ENCODE measurements at regions not wholly inside any gene's neighbourhood (a gene's known extent, or its start where the extent isn't known, plus 50 kb on each side); places are given as distances from the start of the nearest gene placed in this dataset.

DNA sequence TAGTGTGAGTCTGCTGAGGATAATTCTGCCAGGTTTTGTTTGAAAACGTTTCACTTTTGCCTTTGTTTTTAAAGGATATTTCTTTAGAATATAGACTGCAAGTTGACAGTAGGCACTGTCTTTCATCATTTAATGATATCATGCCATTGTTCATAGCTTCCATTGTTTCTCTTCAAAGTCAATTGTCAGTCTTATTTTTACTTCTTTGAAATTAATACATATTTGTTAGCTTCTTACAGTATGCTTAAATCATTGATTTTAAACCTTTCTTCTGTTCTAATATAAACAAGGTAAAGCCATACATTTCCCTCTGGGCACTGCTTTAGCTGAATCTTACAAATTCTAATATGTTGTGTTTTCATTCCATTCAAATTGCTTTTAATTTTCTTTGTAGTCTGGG lies 62.3 kb upstream of the PARVA start:
- Mint-ChIP-seq H3K9me3 (peaks cover 0 to 28% (median 8%) of the 10 kb centered on the region in 3 donors), H3K27me3 (no peaks in the 10 kb centered on the region), H3K27ac (no peak overlapping the region), H3K4me3 (no peak overlapping the region), H3K4me1 (peaks cover 2 to 8% (median 5%) of the 10 kb centered on the region in 3 donors), H3K36me3 (peaks cover 16% of the 10 kb centered on the region)
- ATAC-seq (replicated peaks in 1 of 4) (no peak), DNase-seq (no peak)
- no CpG with 5 or more reads among the region's 1 CpG for WGBS (ENCODE audit: insufficient coverage)
- ChIA-PET POLR2A (interaction anchor here in 1 of 2 donors (0.6 kb wide), 1 partner anchor 284 kb away, joined by 3 read pairs; no protein-coding TSS in a partner anchor), CTCF (no interaction called here)
- H3K9me3 ChIP-seq, result peaks cover 9% of the 10 kb centered on the region
- H3K27ac ChIP-seq (ENCODE audit: low read length), result no peak overlapping the region
- H3K36me3 ChIP-seq (ENCODE audit: control insufficient read depth in 2 of 2, extremely low read depth in 1 of 2, insufficient read depth in 1 of 2, low read length in 1 of 2), result no peaks in the 10 kb centered on the region
- no peaks in the 10 kb centered on the region for H3K4me1 ChIP-seq (ENCODE audit: control insufficient read depth in 1 of 2, extremely low read depth in 1 of 2, insufficient read depth in 2 of 2, low read length in 2 of 2)
- no peaks in the 10 kb centered on the region for H3K27me3 ChIP-seq (replicated peaks in 1 of 2; ENCODE audit: control insufficient read depth in 2 of 2, extremely low read depth in 1 of 2, insufficient read depth in 2 of 2, low read length in 1 of 2)
- no peak overlapping the region for H3K4me3 ChIP-seq (ENCODE audit: control insufficient read depth in 1 of 2, extremely low read depth in 1 of 2, low read length in 1 of 2)

DNA sequence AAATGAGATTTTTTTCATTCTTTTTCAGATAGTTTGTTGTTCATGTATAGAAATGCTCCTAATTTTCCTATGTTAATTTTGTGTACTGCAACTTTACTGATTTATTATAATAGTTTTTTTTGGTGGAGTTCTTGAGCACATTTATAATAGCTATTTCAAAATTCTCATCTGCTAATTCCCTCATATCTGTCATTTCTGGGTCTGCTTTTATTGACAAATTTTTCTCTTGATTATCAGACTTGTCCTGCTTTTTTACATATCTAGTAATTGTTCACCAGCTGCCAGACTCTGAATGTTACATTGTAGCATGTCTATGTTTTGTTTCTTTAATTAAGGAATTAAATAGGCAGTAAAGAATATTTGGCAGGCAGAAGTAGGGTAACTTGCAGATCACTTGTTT lies 60.9 kb upstream of the PARVA start:
- H3K4me3 Mint-ChIP-seq, result no peak overlapping the region
- no peaks in the 10 kb centered on the region for H3K27me3 Mint-ChIP-seq
- no peak for DNase-seq

DNA sequence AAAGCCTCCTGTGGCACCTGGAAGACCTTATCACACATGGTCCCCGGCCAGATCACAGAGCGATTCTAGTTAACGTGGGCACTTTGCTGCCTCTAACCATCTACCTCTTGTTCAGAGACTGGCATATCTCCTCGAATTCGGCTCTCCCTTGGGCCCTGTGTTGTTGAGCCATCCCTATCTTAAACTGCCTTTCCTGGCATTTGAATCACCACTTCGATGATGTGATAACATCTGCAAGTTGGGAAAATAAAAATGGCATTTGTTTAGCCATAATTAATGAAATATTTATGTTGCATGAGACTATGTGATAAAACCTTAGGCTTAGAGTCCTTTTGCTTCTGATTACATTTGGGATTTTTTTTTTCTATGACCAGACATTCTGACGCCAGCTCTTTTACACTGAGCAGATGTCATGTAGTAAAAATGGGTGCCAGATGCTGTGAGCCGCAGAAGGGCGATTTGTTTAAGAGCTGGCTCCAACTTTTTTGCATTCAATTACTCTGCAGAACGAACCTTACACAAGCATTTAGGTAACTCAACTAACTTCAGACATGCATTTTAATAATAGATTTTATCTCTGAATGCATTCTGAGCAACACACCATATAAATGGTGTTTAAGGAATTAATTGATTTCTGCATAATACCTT lies 58.5 kb upstream of the PARVA start:
- Histone ChIP-seq H3K36me3 (ENCODE audit: control insufficient read depth in 2 of 2, extremely low read depth in 1 of 2, insufficient read depth in 1 of 2, low read length in 1 of 2) (peaks cover 0 to 1% of the 10 kb centered on the region in 2 donors), H3K27me3 (replicated peaks in 1 of 2; ENCODE audit: control insufficient read depth in 2 of 2, extremely low read depth in 1 of 2, insufficient read depth in 2 of 2, low read length in 1 of 2) (no peaks in the 10 kb centered on the region), H3K4me3 (ENCODE audit: control insufficient read depth in 1 of 2, extremely low read depth in 1 of 2, low read length in 1 of 2) (no peak overlapping the region), H3K9me3 (peaks cover 9% of the 10 kb centered on the region), H3K27ac (ENCODE audit: low read length) (no peak overlapping the region), H3K4me1 (ENCODE audit: control insufficient read depth in 1 of 2, extremely low read depth in 1 of 2, insufficient read depth in 2 of 2, low read length in 2 of 2) (peaks cover 3 to 9% of the 10 kb centered on the region in 2 experiments)
- DNase-seq (no peak), ATAC-seq (replicated peaks in 1 of 4) (no peak)
- Mint-ChIP-seq H3K4me3 (no peak overlapping the region), H3K36me3 (peaks cover 20% of the 10 kb centered on the region), H3K4me1 (peaks cover 11 to 30% (median 20%) of the 10 kb centered on the region in 3 donors), H3K27me3 (no peaks in the 10 kb centered on the region), H3K9me3 (peaks cover 0 to 22% (median 8%) of the 10 kb centered on the region in 3 donors), H3K27ac (no peak overlapping the region)
- POLR2A ChIA-PET, result interaction anchor here (0.6 kb wide), 2 partner anchors 593 to 1345 kb away, joined by 3 to 5 read pairs; no protein-coding TSS in a partner anchor
- CTCF ChIA-PET, result interaction anchor here (0.6 to 1.0 kb wide), 6 partner anchors 30 to 1317 kb away, joined by 3 to 8 read pairs (median 5); no protein-coding TSS in a partner anchor
- WGBS (ENCODE audit: insufficient coverage), result 77% methylated on average over 6 of the region's 10 CpGs

More for the DNA sequence above, 60.9 kb upstream of the PARVA start:
- Mint-ChIP-seq H3K36me3 (peaks cover 20% of the 10 kb centered on the region), H3K4me1 (peaks cover 7 to 22% (median 13%) of the 10 kb centered on the region in 3 donors), H3K27ac (no peak overlapping the region), H3K9me3 (peaks cover 0 to 22% (median 8%) of the 10 kb centered on the region in 3 donors)
- H3K4me1 ChIP-seq (ENCODE audit: control insufficient read depth in 1 of 2, extremely low read depth in 1 of 2, insufficient read depth in 2 of 2, low read length in 2 of 2), result peaks cover 3 to 5% of the 10 kb centered on the region in 2 experiments
- H3K9me3 ChIP-seq, result peaks cover 9% of the 10 kb centered on the region
- H3K27ac ChIP-seq (ENCODE audit: low read length), result no peak overlapping the region
- ChIA-PET POLR2A (no interaction called here), CTCF (no interaction called here)
- H3K36me3 ChIP-seq (ENCODE audit: control insufficient read depth in 2 of 2, extremely low read depth in 1 of 2, insufficient read depth in 1 of 2, low read length in 1 of 2), result no peaks in the 10 kb centered on the region
- H3K27me3 ChIP-seq (replicated peaks in 1 of 2; ENCODE audit: control insufficient read depth in 2 of 2, extremely low read depth in 1 of 2, insufficient read depth in 2 of 2, low read length in 1 of 2), result no peaks in the 10 kb centered on the region
- no peak overlapping the region for H3K4me3 ChIP-seq (ENCODE audit: control insufficient read depth in 1 of 2, extremely low read depth in 1 of 2, low read length in 1 of 2)
- no peak for ATAC-seq (replicated peaks in 1 of 4)

DNA sequence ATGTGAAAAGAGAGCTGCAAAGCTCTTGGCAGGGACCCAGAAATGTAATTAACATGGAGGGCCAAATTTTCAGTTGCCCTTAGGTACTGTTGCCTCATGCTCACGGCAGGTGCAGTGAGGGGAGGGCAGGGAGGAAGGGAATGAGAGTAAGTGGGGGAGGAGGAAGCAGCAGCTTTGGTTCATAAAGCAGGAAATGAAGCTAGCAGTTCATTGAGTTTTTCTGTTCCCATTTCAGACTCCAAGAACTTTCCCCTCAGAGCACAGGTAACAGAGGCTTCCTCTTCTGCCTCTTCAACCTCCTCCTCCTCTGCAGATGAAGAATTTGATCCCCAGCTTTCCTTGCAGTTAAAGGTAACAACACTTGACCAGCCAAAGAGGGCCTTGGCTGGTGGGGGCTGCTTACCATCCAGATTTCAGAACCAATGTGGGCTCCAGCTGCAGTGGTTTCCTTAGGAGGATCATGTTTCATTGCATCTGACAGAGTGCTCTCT lies 57.9 kb upstream of the PARVA start:
- H3K27ac Mint-ChIP-seq, result no peak overlapping the region
- no peak overlapping the region for H3K4me3 ChIP-seq (ENCODE audit: control insufficient read depth in 1 of 2, extremely low read depth in 1 of 2, low read length in 1 of 2)
- no CpG with 5 or more reads among the region's 1 CpG for WGBS (ENCODE audit: insufficient coverage)
- peaks cover 0 to 22% (median 8%) of the 10 kb centered on the region in 3 donors for H3K9me3 Mint-ChIP-seq
- peaks cover 0 to 5% of the 10 kb centered on the region in 2 donors for H3K36me3 ChIP-seq (ENCODE audit: control insufficient read depth in 2 of 2, extremely low read depth in 1 of 2, insufficient read depth in 1 of 2, low read length in 1 of 2)
- peaks cover 3 to 9% of the 10 kb centered on the region in 2 experiments for H3K4me1 ChIP-seq (ENCODE audit: control insufficient read depth in 1 of 2, extremely low read depth in 1 of 2, insufficient read depth in 2 of 2, low read length in 2 of 2)
- no peak for DNase-seq
- POLR2A ChIA-PET, result interaction anchor here (0.6 kb wide), 2 partner anchors 592 to 1344 kb away, joined by 3 to 5 read pairs; no protein-coding TSS in a partner anchor
- no peak overlapping the region for H3K27ac ChIP-seq (ENCODE audit: low read length)
- peaks cover 9% of the 10 kb centered on the region for H3K9me3 ChIP-seq
- ATAC-seq (replicated peaks in 1 of 4), result no peak
- CTCF ChIA-PET, result interaction anchor here (0.6 to 1.0 kb wide), 6 partner anchors 31 to 1317 kb away, joined by 3 to 8 read pairs (median 5); no protein-coding TSS in a partner anchor
- H3K36me3 Mint-ChIP-seq, result peaks cover 23% of the 10 kb centered on the region
- H3K27me3 Mint-ChIP-seq, result no peaks in the 10 kb centered on the region
- H3K27me3 ChIP-seq (replicated peaks in 1 of 2; ENCODE audit: control insufficient read depth in 2 of 2, extremely low read depth in 1 of 2, insufficient read depth in 2 of 2, low read length in 1 of 2), result no peaks in the 10 kb centered on the region
- peaks cover 11 to 30% (median 20%) of the 10 kb centered on the region in 3 donors for H3K4me1 Mint-ChIP-seq
- no peak overlapping the region for H3K4me3 Mint-ChIP-seq

DNA sequence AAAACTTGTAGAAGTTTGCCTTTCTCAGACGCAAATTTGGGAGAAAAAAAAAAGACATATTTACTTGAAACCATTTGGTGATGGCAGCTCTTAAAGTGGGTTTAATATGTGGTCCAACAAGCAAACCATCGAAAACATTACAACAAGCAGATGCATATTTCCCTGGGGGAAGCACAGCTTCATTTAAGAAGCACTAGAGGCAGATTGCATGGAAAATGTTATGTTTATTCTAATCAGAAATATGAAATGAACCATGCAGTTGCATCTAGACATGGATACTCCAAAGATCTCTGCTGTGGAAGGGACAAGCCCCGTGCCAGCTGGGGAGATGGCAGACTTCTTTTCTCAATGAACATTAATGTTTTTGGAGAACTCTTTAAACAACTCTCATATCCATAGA lies 57.4 kb upstream of the PARVA start:
- DNase-seq (no peak), ATAC-seq (replicated peaks in 1 of 4) (no peak)
- POLR2A ChIA-PET, result interaction anchor here in 1 of 2 donors (0.6 kb wide), 2 partner anchors 978 to 1675 kb away, joined by 3 read pairs; no protein-coding TSS in a partner anchor
- Histone ChIP-seq H3K4me3 (ENCODE audit: control insufficient read depth in 1 of 2, extremely low read depth in 1 of 2, low read length in 1 of 2) (no peak overlapping the region), H3K4me1 (ENCODE audit: control insufficient read depth in 1 of 2, extremely low read depth in 1 of 2, insufficient read depth in 2 of 2, low read length in 2 of 2) (peaks cover 3 to 9% of the 10 kb centered on the region in 2 experiments), H3K27me3 (replicated peaks in 1 of 2; ENCODE audit: control insufficient read depth in 2 of 2, extremely low read depth in 1 of 2, insufficient read depth in 2 of 2, low read length in 1 of 2) (no peaks in the 10 kb centered on the region), H3K27ac (ENCODE audit: low read length) (no peak overlapping the region), H3K36me3 (ENCODE audit: control insufficient read depth in 2 of 2, extremely low read depth in 1 of 2, insufficient read depth in 1 of 2, low read length in 1 of 2) (peaks cover 0 to 5% of the 10 kb centered on the region in 2 donors), H3K9me3 (peaks cover 6% of the 10 kb centered on the region)
- no CpG with 5 or more reads among the region's 3 CpGs for WGBS (ENCODE audit: insufficient coverage)
- H3K27me3 Mint-ChIP-seq, result no peaks in the 10 kb centered on the region
- peaks cover 24% of the 10 kb centered on the region for H3K36me3 Mint-ChIP-seq
- peaks cover 11 to 30% (median 20%) of the 10 kb centered on the region in 3 donors for H3K4me1 Mint-ChIP-seq
- H3K4me3 Mint-ChIP-seq, result no peak overlapping the region
- no peak overlapping the region for H3K27ac Mint-ChIP-seq
- CTCF ChIA-PET, result interaction anchor here in 1 of 2 donors (0.7 kb wide), 1 partner anchor 1316 kb away, joined by 6 read pairs; no protein-coding TSS in a partner anchor
- peaks cover 0 to 19% (median 8%) of the 10 kb centered on the region in 3 donors for H3K9me3 Mint-ChIP-seq

DNA sequence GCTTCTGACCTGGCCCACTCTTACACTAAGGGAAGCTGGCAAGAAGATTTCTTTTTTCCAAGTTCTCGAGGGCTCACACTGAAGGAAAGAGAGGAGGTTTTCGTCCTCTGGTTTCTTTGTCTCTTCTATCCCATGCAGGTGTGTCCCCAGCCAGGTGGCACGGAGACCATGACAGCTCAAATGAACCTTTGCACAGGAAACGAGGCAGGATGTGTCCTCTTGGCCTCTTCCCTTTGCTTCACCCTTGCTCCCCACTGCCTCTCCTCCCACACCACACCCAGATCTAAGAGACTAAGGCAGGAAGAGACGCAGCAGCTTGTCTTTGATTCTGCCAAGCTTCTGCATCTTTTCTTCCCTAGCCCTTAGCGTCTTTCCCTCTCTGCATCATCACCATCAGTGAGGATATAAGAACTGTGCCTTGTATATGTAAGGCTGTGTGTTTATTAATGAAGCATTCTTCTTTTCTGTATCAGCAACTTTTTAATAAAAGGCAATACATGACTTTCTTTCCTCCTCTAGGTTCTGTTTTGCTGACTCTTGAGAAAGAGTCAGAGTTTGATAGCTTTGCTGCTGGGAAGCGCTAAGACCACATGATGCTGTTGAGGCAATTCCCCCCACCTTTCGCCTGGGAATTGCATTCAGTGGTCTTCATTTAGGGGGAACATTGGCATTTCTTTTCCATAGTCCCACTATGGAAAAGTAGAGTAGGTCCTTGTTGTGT lies 56.0 kb upstream of the PARVA start:
- Mint-ChIP-seq H3K27me3 (no peaks in the 10 kb centered on the region), H3K36me3 (peaks cover 21% of the 10 kb centered on the region), H3K4me1 (peaks cover 11 to 30% (median 20%) of the 10 kb centered on the region in 3 donors), H3K4me3 (no peak overlapping the region), H3K27ac (no peak overlapping the region), H3K9me3 (peaks cover 0 to 9% (median 6%) of the 10 kb centered on the region in 3 donors)
- peaks cover 0 to 5% of the 10 kb centered on the region in 2 donors for H3K36me3 ChIP-seq (ENCODE audit: control insufficient read depth in 2 of 2, extremely low read depth in 1 of 2, insufficient read depth in 1 of 2, low read length in 1 of 2)
- no peak overlapping the region for H3K27ac ChIP-seq (ENCODE audit: low read length)
- peaks cover 3 to 9% of the 10 kb centered on the region in 2 experiments for H3K4me1 ChIP-seq (ENCODE audit: control insufficient read depth in 1 of 2, extremely low read depth in 1 of 2, insufficient read depth in 2 of 2, low read length in 2 of 2)
- peaks cover 5% of the 10 kb centered on the region for H3K9me3 ChIP-seq
- no peak overlapping the region for H3K4me3 ChIP-seq (ENCODE audit: control insufficient read depth in 1 of 2, extremely low read depth in 1 of 2, low read length in 1 of 2)
- WGBS (ENCODE audit: insufficient coverage), result 41% methylated on average over 4 of the region's 8 CpGs
- POLR2A ChIA-PET, result no interaction called here
- no peaks in the 10 kb centered on the region for H3K27me3 ChIP-seq (replicated peaks in 1 of 2; ENCODE audit: control insufficient read depth in 2 of 2, extremely low read depth in 1 of 2, insufficient read depth in 2 of 2, low read length in 1 of 2)
- peak in 1 of 4 experiments; percentile 30 for ATAC-seq (replicated peaks in 1 of 4)
- CTCF ChIA-PET, result no interaction called here
- DNase-seq, result no peak

Data from T-cell (primary cell).